Heart right ventricle (tissue), 16 donors: ENCODE measurements at regions not wholly inside any gene's neighbourhood (a gene's known extent, or its start where the extent isn't known, plus 50 kb on each side); places are given as distances from the start of the nearest gene placed in this dataset.

ENCODE experiments used
- ATAC-seq, 8 donors: fragments of 200-7000 bp; cut with Tn5 transposase; one replicate each; pipeline ENCODE4 v1.9.1; 2020; ENCODE audit warnings: mild to moderate bottlenecking in 8 of 8, moderate library complexity in 8 of 8, moderate number of reproducible peaks in 1 of 8
- DNase-seq, 2 donors: peaks; one replicate each; pipeline ENCODE4 v3.0.0-alpha.2; 2020
- H3K27ac ChIP-seq, 10 donors: fragments of 200-600 bp; sonication (generic) in 2 of 10; one replicate each; pipeline versions ENCODE4 v1.5.0 to v1.8.0; 2020 to 2022; ENCODE audit warnings: mild to moderate bottlenecking in 3 of 10
- H3K27me3 ChIP-seq, 7 donors: fragments of 200-600 bp; one replicate each; pipeline ENCODE4 v1.8.0; 2021 to 2022; ENCODE audit warnings: mild to moderate bottlenecking in 2 of 7
- H3K36me3 ChIP-seq, 9 donors: fragments of 200-600 bp; sonication (generic) in 1 of 9; one replicate each; pipeline versions ENCODE4 v1.5.0 to v1.8.0; 2020 to 2022; ENCODE audit warnings: mild to moderate bottlenecking in 2 of 9
- H3K4me1 ChIP-seq, 9 donors: fragments of 200-600 bp; sonication (generic) in 1 of 9; one replicate each; pipeline versions ENCODE4 v1.5.0 to v1.8.0; 2020 to 2022; ENCODE audit warnings: mild to moderate bottlenecking in 4 of 9
- H3K4me3 ChIP-seq, 10 donors: fragments of 200-600 bp; sonication (generic) in 2 of 10; one replicate each; pipeline versions ENCODE4 v1.5.0 to v1.8.0; 2020 to 2022; ENCODE audit warnings: mild to moderate bottlenecking in 7 of 10, moderate library complexity in 2 of 10
- H3K9me3 ChIP-seq, 11 donors: fragments of 200-600 bp in 10 of 11; sonication (generic) in 2 of 11; one replicate each; pipeline versions ENCODE4 v1.5.0 to v1.8.0; 2013 to 2022; ENCODE audit warnings: mild to moderate bottlenecking in 2 of 11, control low read depth in 1 of 11, moderate library complexity in 1 of 11
- CTCF ChIP-seq, 9 donors: fragments of 200-600 bp; sonication (generic) in 2 of 9; IDR thresholded peaks; one replicate each; pipeline versions ENCODE4 v1.5.0 to v1.8.0; 2021 to 2022; ENCODE audit warnings: antibody characterized with exemption in 9 of 9, mild to moderate bottlenecking in 5 of 9, moderate library complexity in 1 of 9
- WGBS, 2 donors: extraction: QIAGEN DNeasy Blood & Tissue Kit; methylation state at CpG; one replicate each; pipeline ENCODE4 v1.1.7; 2013; ENCODE audit warnings: inconsistent platforms in 1 of 2; 5-methylcytosine and 5-hydroxymethylcytosine counted together
- intact Hi-C, 10 donors: fragments of 100-400 bp; cut with DNase I; formaldehyde crosslinking; loops; one replicate each; pipeline versions ENCODE4 v1.11.1 to v1.14.2; 2022
- donor health status: Arrhythmogenic right ventricular cardiomyopathy.
- donor health status: ischemic (EF 13 %, LVEDD 7.1; RV severe dilation, severe dysfunction).
- donor health status: healthy with polysubstance abuse.
- donor health status: DM: no; HTN: yes; CAD: no.
- donor health status: DM: no; HTN: no; CAD: no.
- donor health status: ischemic (EF 25% LVEDD 6.9; RV normal size, moderate dysfunction).
- donor health status: ischemic (EF 25% LVEDD 5.7; RV mildly dilated, moderate dysfunction).
- donor health status: healthy.
- donor health status: DM: yes; HTN: yes; CAD: no.
- donor health status: Ischemic cardiomyopathy.
- donor health status: ischemic (EF 35%, LVEDD 5.7; RV mildly dilated, moderate dysfunction).
- donor health status: nonischemic (EF 11% LVEDD 7.7; RV severe dilation, severe dysfunction).
- donor health status: DM: yes; HTN: yes; CAD: no.
- donor health status: PGD.
- donor health status: ischemic (EF 29% LVEDD 5.4; RV normal size, mild dysfunction).
- donor health status: nonischemic (EF 23%, LVEDD 6.1; RV moderate dilation, normal function).

- Histone ChIP-seq H3K27me3 (peaks cover 0 to 6% (median 0%) of the 10 kb centered on the region in 7 donors), H3K27ac (no peak overlapping the region), H3K9me3 (no peaks in the 10 kb centered on the region), H3K4me3 (no peak overlapping the region), H3K36me3 (no peaks in the 10 kb centered on the region), H3K4me1 (no peaks in the 10 kb centered on the region)
- TF ChIP-seq CTCF (IDR thresholded peaks at IDR 0.05), result no peak
- ATAC-seq (no peak), DNase-seq (no peak)
- 76 to 81% methylated on average over 3 of the region's 3 CpGs for WGBS, 2 donors
- intact Hi-C loops, result no loop called here
Observed at GRCh38 chr16:52819808-52820207, 232.9 kb downstream of the CHD9NB start.

GRCh38 chr16:52819405-52819804, 233.3 kb downstream of the CHD9NB start:
- no peaks in the 10 kb centered on the region for H3K36me3 ChIP-seq
- ATAC-seq (no peak), DNase-seq (no peak)
- H3K27me3 ChIP-seq, result peaks cover 0 to 6% (median 0%) of the 10 kb centered on the region in 7 donors
- no peaks in the 10 kb centered on the region for H3K9me3 ChIP-seq
- TF ChIP-seq CTCF (IDR thresholded peaks at IDR 0.05), result no peak
- 84 to 85% methylated on average over 7 of the region's 7 CpGs for WGBS, 2 donors
- H3K4me3 ChIP-seq, result no peak overlapping the region
- no peak overlapping the region for H3K27ac ChIP-seq
- no peaks in the 10 kb centered on the region for H3K4me1 ChIP-seq
- intact Hi-C loops, result no loop called here

GRCh38 chr16:52817696-52818095, 235.0 kb downstream of the CHD9NB start:
- ATAC-seq (no peak), DNase-seq (no peak)
- Histone ChIP-seq H3K27ac (no peak overlapping the region), H3K4me1 (peaks cover 0 to 4% (median 0%) of the 10 kb centered on the region in 9 donors), H3K27me3 (no peaks in the 10 kb centered on the region), H3K4me3 (no peak overlapping the region), H3K9me3 (peaks cover 0 to 11% (median 0%) of the 10 kb centered on the region in 11 donors), H3K36me3 (no peaks in the 10 kb centered on the region)
- WGBS, 2 donors, result 43 to 49% methylated on average over 6 of the region's 6 CpGs
- intact Hi-C loops, result no loop called here
- TF ChIP-seq CTCF (IDR thresholded peaks at IDR 0.05), result no peak

- Histone ChIP-seq H3K36me3 (no peaks in the 10 kb centered on the region), H3K4me1 (peaks cover 0 to 9% (median 0%) of the 10 kb centered on the region in 9 donors), H3K9me3 (peaks cover 0 to 11% (median 0%) of the 10 kb centered on the region in 11 donors), H3K27ac (no peak overlapping the region), H3K4me3 (no peak overlapping the region), H3K27me3 (no peaks in the 10 kb centered on the region)
- 24 to 36% methylated on average over 6 of the region's 6 CpGs for WGBS, 2 donors
- TF ChIP-seq CTCF (IDR thresholded peaks at IDR 0.05), result no peak
- ATAC-seq (no peak), DNase-seq (no peak)
- intact Hi-C loops, result no loop called here
Observed at GRCh38 chr16:52816993-52817392, 235.7 kb downstream of the CHD9NB start.
